ENCODE measurements at regions not wholly inside any gene's neighbourhood (a gene's known extent, or its start where the extent isn't known, plus 50 kb on each side); places are given as distances from the start of the nearest gene placed in this dataset.

DNA sequence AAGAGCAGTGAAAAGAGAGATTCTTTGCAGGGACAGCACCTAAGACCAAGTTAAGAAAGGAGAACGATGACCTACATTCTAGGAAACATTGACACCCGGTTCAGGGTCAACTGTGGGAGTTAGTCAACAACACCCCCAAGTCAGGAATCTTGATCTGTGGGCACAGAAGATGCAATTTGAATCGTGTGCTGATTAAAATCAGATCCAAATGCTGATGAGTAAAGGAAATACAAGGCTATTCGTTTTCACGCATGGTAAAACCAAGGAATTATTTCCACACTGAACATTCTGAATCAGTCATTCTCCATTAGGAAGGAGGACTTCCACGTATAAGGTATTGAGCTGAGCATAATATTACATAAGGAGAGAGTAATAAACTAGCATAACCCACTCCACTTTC, 124.2 kb downstream of the COPS8 start:
- TF ChIP-seq, protein P1, sequence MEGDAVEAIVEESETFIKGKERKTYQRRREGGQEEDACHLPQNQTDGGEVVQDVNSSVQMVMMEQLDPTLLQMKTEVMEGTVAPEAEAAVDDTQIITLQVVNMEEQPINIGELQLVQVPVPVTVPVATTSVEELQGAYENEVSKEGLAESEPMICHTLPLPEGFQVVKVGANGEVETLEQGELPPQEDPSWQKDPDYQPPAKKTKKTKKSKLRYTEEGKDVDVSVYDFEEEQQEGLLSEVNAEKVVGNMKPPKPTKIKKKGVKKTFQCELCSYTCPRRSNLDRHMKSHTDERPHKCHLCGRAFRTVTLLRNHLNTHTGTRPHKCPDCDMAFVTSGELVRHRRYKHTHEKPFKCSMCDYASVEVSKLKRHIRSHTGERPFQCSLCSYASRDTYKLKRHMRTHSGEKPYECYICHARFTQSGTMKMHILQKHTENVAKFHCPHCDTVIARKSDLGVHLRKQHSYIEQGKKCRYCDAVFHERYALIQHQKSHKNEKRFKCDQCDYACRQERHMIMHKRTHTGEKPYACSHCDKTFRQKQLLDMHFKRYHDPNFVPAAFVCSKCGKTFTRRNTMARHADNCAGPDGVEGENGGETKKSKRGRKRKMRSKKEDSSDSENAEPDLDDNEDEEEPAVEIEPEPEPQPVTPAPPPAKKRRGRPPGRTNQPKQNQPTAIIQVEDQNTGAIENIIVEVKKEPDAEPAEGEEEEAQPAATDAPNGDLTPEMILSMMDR (conservative IDR thresholded peaks at IDR 0.05): no peak
- TF ChIP-seq ZFX (IDR thresholded peaks at IDR 0.05): no peak
